ENCODE measurements at regions not wholly inside any gene's neighbourhood (a gene's known extent, or its start where the extent isn't known, plus 50 kb on each side); places are given as distances from the start of the nearest gene placed in this dataset.

- TF ChIP-seq GATA3 (IDR thresholded peaks at IDR 0.05; ENCODE audit: low read depth, low read length) (no peak), GATA2 (IDR thresholded peaks at IDR 0.05; ENCODE audit: low read depth, low read length) (no peak)
These were observed 54.3 kb upstream of the LRCH1 start for GRCh38 chr13:46498650-46499049.

GRCh38 chr13:46496086-46496485 is 56.9 kb upstream of the LRCH1 start:
- TF ChIP-seq GATA3 (IDR thresholded peaks at IDR 0.05; ENCODE audit: low read depth, low read length) = no peak
- TF ChIP-seq GATA2 (IDR thresholded peaks at IDR 0.05; ENCODE audit: low read depth, low read length) = no peak

GRCh38 chr13:46495651-46496050 is 57.3 kb upstream of the LRCH1 start:
- no peak for TF ChIP-seq GATA3 (IDR thresholded peaks at IDR 0.05; ENCODE audit: low read depth, low read length)
- no peak for TF ChIP-seq GATA2 (IDR thresholded peaks at IDR 0.05; ENCODE audit: low read depth, low read length)

GRCh38 chr13:46495066-46495465 is 57.9 kb upstream of the LRCH1 start:
- TF ChIP-seq GATA2 (IDR thresholded peaks at IDR 0.05; ENCODE audit: low read depth, low read length) (peak; percentile 62; the same call in 1 of the 2 replicates), GATA3 (IDR thresholded peaks at IDR 0.05; ENCODE audit: low read depth, low read length) (peak; percentile 33; the same call in 1 of the 2 replicates)

- TF ChIP-seq GATA2 (IDR thresholded peaks at IDR 0.05; ENCODE audit: low read depth, low read length) = no peak
- no peak for TF ChIP-seq GATA3 (IDR thresholded peaks at IDR 0.05; ENCODE audit: low read depth, low read length)
These were observed 60.0 kb upstream of the LRCH1 start for GRCh38 chr13:46492946-46493345.

- TF ChIP-seq GATA2 (IDR thresholded peaks at IDR 0.05; ENCODE audit: low read depth, low read length) (no peak), GATA3 (IDR thresholded peaks at IDR 0.05; ENCODE audit: low read depth, low read length) (no peak)
These were observed 61.3 kb upstream of the LRCH1 start for GRCh38 chr13:46491641-46492040.

GRCh38 chr13:46490129-46490528 is 62.8 kb upstream of the LRCH1 start:
- TF ChIP-seq GATA3 (IDR thresholded peaks at IDR 0.05; ENCODE audit: low read depth, low read length) (no peak), GATA2 (IDR thresholded peaks at IDR 0.05; ENCODE audit: low read depth, low read length) (no peak)

- no peak for TF ChIP-seq GATA3 (IDR thresholded peaks at IDR 0.05; ENCODE audit: low read depth, low read length)
- no peak for TF ChIP-seq GATA2 (IDR thresholded peaks at IDR 0.05; ENCODE audit: low read depth, low read length)
These were observed 63.4 kb upstream of the LRCH1 start for GRCh38 chr13:46489586-46490023.

- TF ChIP-seq GATA3 (IDR thresholded peaks at IDR 0.05; ENCODE audit: low read depth, low read length) = no peak
- TF ChIP-seq GATA2 (IDR thresholded peaks at IDR 0.05; ENCODE audit: low read depth, low read length) = no peak
These were observed 65.2 kb upstream of the LRCH1 start for GRCh38 chr13:46487748-46488147.

- no peak for TF ChIP-seq GATA3 (IDR thresholded peaks at IDR 0.05; ENCODE audit: low read depth, low read length)
- TF ChIP-seq GATA2 (IDR thresholded peaks at IDR 0.05; ENCODE audit: low read depth, low read length) = no peak
These were observed 66.7 kb upstream of the LRCH1 start for GRCh38 chr13:46486270-46486669.

GRCh38 chr13:46484561-46484960 is 68.4 kb upstream of the LRCH1 start:
- TF ChIP-seq GATA2 (IDR thresholded peaks at IDR 0.05; ENCODE audit: low read depth, low read length) (no peak), GATA3 (IDR thresholded peaks at IDR 0.05; ENCODE audit: low read depth, low read length) (no peak)

GRCh38 chr13:46481166-46481565 is 71.8 kb upstream of the LRCH1 start:
- no peak for TF ChIP-seq GATA3 (IDR thresholded peaks at IDR 0.05; ENCODE audit: low read depth, low read length)
- no peak for TF ChIP-seq GATA2 (IDR thresholded peaks at IDR 0.05; ENCODE audit: low read depth, low read length)

GRCh38 chr13:46480131-46480530 is 72.8 kb upstream of the LRCH1 start:
- TF ChIP-seq GATA3 (IDR thresholded peaks at IDR 0.05; ENCODE audit: low read depth, low read length) = no peak
- no peak for TF ChIP-seq GATA2 (IDR thresholded peaks at IDR 0.05; ENCODE audit: low read depth, low read length)

GRCh38 chr13:46479691-46480090 is 73.3 kb upstream of the LRCH1 start:
- TF ChIP-seq GATA3 (IDR thresholded peaks at IDR 0.05; ENCODE audit: low read depth, low read length) = no peak
- no peak for TF ChIP-seq GATA2 (IDR thresholded peaks at IDR 0.05; ENCODE audit: low read depth, low read length)

- TF ChIP-seq GATA2 (IDR thresholded peaks at IDR 0.05; ENCODE audit: low read depth, low read length) (no peak), GATA3 (IDR thresholded peaks at IDR 0.05; ENCODE audit: low read depth, low read length) (no peak)
These were observed 73.7 kb upstream of the LRCH1 start for GRCh38 chr13:46479283-46479682.

GRCh38 chr13:46478651-46479050 is 74.3 kb upstream of the LRCH1 start:
- TF ChIP-seq GATA2 (IDR thresholded peaks at IDR 0.05; ENCODE audit: low read depth, low read length) = no peak
- TF ChIP-seq GATA3 (IDR thresholded peaks at IDR 0.05; ENCODE audit: low read depth, low read length) = no peak

Data from SH-SY5Y (cell line).